Fibroblast of lung (primary cell): ENCODE measurements at regions not wholly inside any gene's neighbourhood (a gene's known extent, or its start where the extent isn't known, plus 50 kb on each side); places are given as distances from the start of the nearest gene placed in this dataset.

Source experiments
- CTCF ChIP-seq, 2 donors: IDR thresholded peaks in 1 of 2; conservative IDR thresholded peaks in 1 of 2; 1 replicate in 1 of 2; 2 replicates in 1 of 2; pipeline ENCODE4 v1.5.1; 2011 to 2012; ENCODE audit warnings: low read length in 2 of 2, control low read depth in 1 of 2, inconsistent platforms in 1 of 2, low read depth in 1 of 2, mild to moderate bottlenecking in 1 of 2
- EZH2 ChIP-seq: IDR thresholded peaks from 2 replicates; pipeline ENCODE4 v1.5.1; 2012; ENCODE audit warnings: low read length, control low read depth, mild to moderate bottlenecking; ENCODE audit errors: missing control alignments

- TF ChIP-seq CTCF (conservative IDR thresholded peaks at IDR 0.05 in 1 of 2, IDR thresholded peaks at IDR 0.05 in 1 of 2; ENCODE audit: low read depth in 1 of 2, low read length in 2 of 2) (no peak), EZH2 (no peak)
These were observed 961.0 kb downstream of the GATA3 start for GRCh38 chr10:9015447-9015846.
